ENCODE measurements at regions not wholly inside any gene's neighbourhood (a gene's known extent, or its start where the extent isn't known, plus 50 kb on each side); places are given as distances from the start of the nearest gene placed in this dataset.

GRCh38 chr16:79484237-79484636 lies 116.3 kb downstream of the MAF start:
- ATAC-seq: no peak
- no peaks in the 10 kb centered on the region for H3K36me3 Mint-ChIP-seq
- no peak for DNase-seq (ENCODE audit: low spot score)
- H3K27me3 Mint-ChIP-seq: peaks cover 14 to 34% of the 10 kb centered on the region in 2 donors
- peaks cover 6 to 11% of the 10 kb centered on the region in 2 donors for H3K4me1 Mint-ChIP-seq (ENCODE audit: low read depth in 2 of 2)
- no peaks in the 10 kb centered on the region for H3K9me3 Mint-ChIP-seq
- no peak overlapping the region for H3K27ac Mint-ChIP-seq
- H3K4me3 Mint-ChIP-seq: no peak overlapping the region

GRCh38 chr16:79483336-79483735 lies 117.2 kb downstream of the MAF start:
- Mint-ChIP-seq H3K9me3 (no peaks in the 10 kb centered on the region), H3K36me3 (no peaks in the 10 kb centered on the region), H3K27ac (no peak overlapping the region), H3K4me1 (ENCODE audit: low read depth in 2 of 2) (peaks cover 6 to 11% of the 10 kb centered on the region in 2 donors), H3K4me3 (no peak overlapping the region), H3K27me3 (peaks cover 13 to 27% of the 10 kb centered on the region in 2 donors)
- no peak for DNase-seq (ENCODE audit: low spot score)
- no peak for ATAC-seq

- no peaks in the 10 kb centered on the region for H3K36me3 Mint-ChIP-seq
- H3K27ac Mint-ChIP-seq: no peak overlapping the region
- H3K27me3 Mint-ChIP-seq: peaks cover 13 to 26% of the 10 kb centered on the region in 2 donors
- ATAC-seq (no peak), DNase-seq (ENCODE audit: low spot score) (no peak)
- H3K4me1 Mint-ChIP-seq (ENCODE audit: low read depth in 2 of 2): peaks cover 6 to 11% of the 10 kb centered on the region in 2 donors
- H3K9me3 Mint-ChIP-seq: no peaks in the 10 kb centered on the region
- no peak overlapping the region for H3K4me3 Mint-ChIP-seq
Measured at GRCh38 chr16:79482011-79482410, 118.5 kb downstream of the MAF start.

DNA sequence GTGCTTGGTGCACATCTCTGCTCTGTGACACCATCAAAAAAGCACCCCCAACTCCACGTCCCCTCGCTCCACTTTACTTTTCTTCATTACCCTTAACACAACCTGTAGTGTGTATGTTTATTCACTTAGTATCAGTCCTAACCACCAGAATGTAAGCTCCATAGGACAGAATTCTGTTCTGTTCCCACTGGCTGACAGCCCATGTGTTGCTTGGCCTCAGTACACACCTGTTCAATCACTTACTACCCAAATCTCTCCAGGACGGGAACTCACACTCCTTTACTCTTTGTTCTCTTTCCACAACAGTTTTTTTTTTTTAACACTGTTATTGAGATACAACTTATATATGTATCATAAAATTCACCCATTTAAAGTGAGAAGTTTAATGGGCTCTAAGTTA lies 119.6 kb downstream of the MAF start:
- DNase-seq (ENCODE audit: low spot score): no peak
- peaks cover 6 to 11% of the 10 kb centered on the region in 2 donors for H3K4me1 Mint-ChIP-seq (ENCODE audit: low read depth in 2 of 2)
- H3K9me3 Mint-ChIP-seq: no peaks in the 10 kb centered on the region
- H3K36me3 Mint-ChIP-seq: no peaks in the 10 kb centered on the region
- no peak overlapping the region for H3K27ac Mint-ChIP-seq
- ATAC-seq: no peak
- H3K27me3 Mint-ChIP-seq: peaks cover 13 to 23% of the 10 kb centered on the region in 2 donors
- no peak overlapping the region for H3K4me3 Mint-ChIP-seq

DNA sequence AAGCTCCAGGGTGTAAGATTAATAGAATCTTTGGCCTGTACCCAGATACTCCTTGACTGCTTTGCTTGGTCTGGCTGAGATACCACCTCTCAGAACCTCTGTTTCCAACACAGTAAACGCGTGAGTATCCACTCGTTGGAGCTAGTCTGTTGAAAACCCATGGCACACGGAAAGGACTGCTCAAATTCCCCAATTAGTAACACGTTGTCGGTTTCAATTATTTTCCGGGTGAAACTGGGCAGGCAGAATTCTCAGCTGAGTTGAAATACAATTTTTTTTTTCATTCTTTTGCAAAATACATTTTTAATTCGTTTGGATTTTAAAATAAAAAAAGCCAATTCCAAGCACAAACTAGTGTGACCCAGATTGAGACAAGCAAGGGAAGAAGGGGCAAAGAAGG lies 120.5 kb downstream of the MAF start:
- no peaks in the 10 kb centered on the region for H3K9me3 Mint-ChIP-seq
- H3K36me3 Mint-ChIP-seq: no peaks in the 10 kb centered on the region
- H3K4me3 Mint-ChIP-seq: no peak overlapping the region
- ATAC-seq (no peak), DNase-seq (ENCODE audit: low spot score) (no peak)
- peaks cover 6 to 11% of the 10 kb centered on the region in 2 donors for H3K4me1 Mint-ChIP-seq (ENCODE audit: low read depth in 2 of 2)
- H3K27me3 Mint-ChIP-seq: peaks cover 13 to 23% of the 10 kb centered on the region in 2 donors
- no peak overlapping the region for H3K27ac Mint-ChIP-seq

GRCh38 chr16:79476580-79476979 lies 124.0 kb downstream of the MAF start:
- H3K4me3 Mint-ChIP-seq: no peak overlapping the region
- peaks cover 5 to 8% of the 10 kb centered on the region in 2 donors for H3K4me1 Mint-ChIP-seq (ENCODE audit: low read depth in 2 of 2)
- H3K9me3 Mint-ChIP-seq: no peaks in the 10 kb centered on the region
- no peak for ATAC-seq
- peaks cover 13 to 18% of the 10 kb centered on the region in 2 donors for H3K27me3 Mint-ChIP-seq
- no peaks in the 10 kb centered on the region for H3K36me3 Mint-ChIP-seq
- H3K27ac Mint-ChIP-seq: no peak overlapping the region
- no peak for DNase-seq (ENCODE audit: low spot score)

DNA sequence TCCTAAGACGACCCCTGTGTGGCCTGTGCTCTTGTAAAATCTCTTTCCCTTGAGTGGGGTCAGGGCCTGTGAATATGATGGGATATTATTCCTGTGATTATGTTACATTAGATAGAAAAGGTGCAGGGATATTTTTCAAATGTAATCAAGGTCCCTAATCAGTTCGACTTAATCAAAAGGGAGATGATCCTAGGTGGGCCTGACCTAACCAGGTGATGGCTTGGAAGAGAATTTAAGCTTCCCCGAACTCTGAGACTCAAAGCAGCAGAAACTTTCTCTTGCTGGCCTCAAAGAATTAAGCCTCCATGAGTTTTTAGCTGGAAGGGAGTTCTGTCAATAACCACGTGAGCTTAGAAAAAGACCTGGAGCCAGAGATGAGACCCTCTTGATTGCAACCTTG lies 124.7 kb downstream of the MAF start:
- H3K4me1 Mint-ChIP-seq (ENCODE audit: low read depth in 2 of 2): peaks cover 0 to 1% of the 10 kb centered on the region in 2 donors
- ATAC-seq (no peak), DNase-seq (ENCODE audit: low spot score) (no peak)
- H3K9me3 Mint-ChIP-seq: no peaks in the 10 kb centered on the region
- no peak overlapping the region for H3K4me3 Mint-ChIP-seq
- peaks cover 9 to 11% of the 10 kb centered on the region in 2 donors for H3K27me3 Mint-ChIP-seq
- H3K27ac Mint-ChIP-seq: no peak overlapping the region
- H3K36me3 Mint-ChIP-seq: no peaks in the 10 kb centered on the region

DNA sequence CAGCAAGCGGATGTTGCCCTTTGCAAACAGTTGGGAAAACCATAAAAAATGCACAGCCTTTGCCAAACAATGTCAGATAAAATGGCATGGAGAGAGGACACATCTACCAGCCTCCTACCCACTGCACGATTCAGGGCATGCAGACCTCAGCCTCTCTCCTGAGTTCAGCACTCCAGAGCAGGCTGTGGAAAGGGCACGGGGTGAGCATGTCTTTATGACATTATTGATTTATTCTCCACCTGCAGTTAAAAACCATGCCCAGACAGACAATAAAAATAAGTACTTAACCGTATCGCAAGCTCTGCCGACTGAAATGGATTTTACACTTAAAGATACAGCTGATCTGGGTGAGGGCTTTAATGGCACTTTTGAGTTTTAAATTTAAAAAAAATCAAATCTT lies 127.1 kb downstream of the MAF start:
- DNase-seq (ENCODE audit: low spot score) (no peak), ATAC-seq (no peak)
- Mint-ChIP-seq H3K27ac (no peak overlapping the region), H3K27me3 (peaks cover 6 to 9% of the 10 kb centered on the region in 2 donors), H3K9me3 (no peaks in the 10 kb centered on the region), H3K4me3 (no peak overlapping the region), H3K4me1 (ENCODE audit: low read depth in 2 of 2) (no peaks in the 10 kb centered on the region), H3K36me3 (no peaks in the 10 kb centered on the region)

- Mint-ChIP-seq H3K27me3 (peaks cover 6 to 9% of the 10 kb centered on the region in 2 donors), H3K4me3 (no peak overlapping the region), H3K27ac (no peak overlapping the region)
Measured at GRCh38 chr16:79472426-79472825, 128.1 kb downstream of the MAF start.

GRCh38 chr16:79469999-79470398 lies 130.5 kb downstream of the MAF start:
- DNase-seq (ENCODE audit: low spot score) (no peak), ATAC-seq (no peak)
- no peaks in the 10 kb centered on the region for H3K9me3 Mint-ChIP-seq
- H3K27me3 Mint-ChIP-seq: peaks cover 6 to 9% of the 10 kb centered on the region in 2 donors
- no peak overlapping the region for H3K4me3 Mint-ChIP-seq
- H3K27ac Mint-ChIP-seq: no peak overlapping the region
- H3K36me3 Mint-ChIP-seq: no peaks in the 10 kb centered on the region
- no peaks in the 10 kb centered on the region for H3K4me1 Mint-ChIP-seq (ENCODE audit: low read depth in 2 of 2)

More at GRCh38 chr16:79472426-79472825, 128.1 kb downstream of the MAF start:
- DNase-seq (ENCODE audit: low spot score) (no peak), ATAC-seq (no peak)
- no peaks in the 10 kb centered on the region for H3K9me3 Mint-ChIP-seq
- H3K4me1 Mint-ChIP-seq (ENCODE audit: low read depth in 2 of 2): no peaks in the 10 kb centered on the region
- H3K36me3 Mint-ChIP-seq: no peaks in the 10 kb centered on the region

- H3K9me3 Mint-ChIP-seq: no peaks in the 10 kb centered on the region
- H3K36me3 Mint-ChIP-seq: no peaks in the 10 kb centered on the region
- no peak for DNase-seq (ENCODE audit: low spot score)
- no peak overlapping the region for H3K27ac Mint-ChIP-seq
- H3K4me3 Mint-ChIP-seq: no peak overlapping the region
- H3K4me1 Mint-ChIP-seq (ENCODE audit: low read depth in 2 of 2): no peaks in the 10 kb centered on the region
- ATAC-seq: no peak
- peaks cover 2 to 8% of the 10 kb centered on the region in 2 donors for H3K27me3 Mint-ChIP-seq
Measured at GRCh38 chr16:79468631-79469030, 131.9 kb downstream of the MAF start.

DNA sequence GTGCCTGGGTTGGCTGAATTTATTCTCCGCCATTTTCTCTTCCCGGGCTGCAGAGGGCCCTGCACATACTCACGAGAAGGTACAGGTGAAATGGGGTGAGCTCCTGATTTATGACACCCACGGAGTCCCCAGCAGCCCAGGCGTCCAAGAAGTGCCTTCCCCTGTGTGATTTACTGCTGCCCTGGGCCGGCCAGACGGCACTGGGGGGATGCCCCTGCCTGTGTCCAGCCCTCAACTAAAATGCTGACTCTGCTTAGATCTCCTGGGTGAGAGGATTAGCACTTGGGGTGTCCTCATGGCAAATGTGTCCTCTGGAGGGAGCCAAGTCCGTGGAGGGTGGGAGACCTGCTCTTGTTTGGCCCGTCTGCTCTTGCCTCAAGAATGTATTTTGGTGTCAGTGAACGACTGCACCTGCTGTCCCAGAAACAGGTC lies 132.4 kb downstream of the MAF start:
- H3K4me3 Mint-ChIP-seq: no peak overlapping the region
- no peak for ATAC-seq
- H3K36me3 Mint-ChIP-seq: no peaks in the 10 kb centered on the region
- no peak for DNase-seq (ENCODE audit: low spot score)
- no peaks in the 10 kb centered on the region for H3K4me1 Mint-ChIP-seq (ENCODE audit: low read depth in 2 of 2)
- H3K9me3 Mint-ChIP-seq: no peaks in the 10 kb centered on the region
- no peak overlapping the region for H3K27ac Mint-ChIP-seq
- H3K27me3 Mint-ChIP-seq: peaks cover 0 to 8% of the 10 kb centered on the region in 2 donors

GRCh38 chr16:79466111-79466510 lies 134.4 kb downstream of the MAF start:
- peaks cover under 1 to 8% of the 10 kb centered on the region in 2 donors for H3K27me3 Mint-ChIP-seq
- H3K36me3 Mint-ChIP-seq: no peaks in the 10 kb centered on the region
- ATAC-seq: no peak
- H3K4me1 Mint-ChIP-seq (ENCODE audit: low read depth in 2 of 2): no peaks in the 10 kb centered on the region
- H3K4me3 Mint-ChIP-seq: no peak overlapping the region
- H3K9me3 Mint-ChIP-seq: no peaks in the 10 kb centered on the region
- no peak for DNase-seq (ENCODE audit: low spot score)
- H3K27ac Mint-ChIP-seq: no peak overlapping the region

- H3K9me3 Mint-ChIP-seq: no peaks in the 10 kb centered on the region
- H3K27ac Mint-ChIP-seq: no peak overlapping the region
- H3K27me3 Mint-ChIP-seq: peaks cover 13 to 20% of the 10 kb centered on the region in 2 donors
- ATAC-seq: no peak
- no peak overlapping the region for H3K4me3 Mint-ChIP-seq
- DNase-seq (ENCODE audit: low spot score): no peak
- no peaks in the 10 kb centered on the region for H3K4me1 Mint-ChIP-seq (ENCODE audit: low read depth in 2 of 2)
- H3K36me3 Mint-ChIP-seq: no peaks in the 10 kb centered on the region
Measured at GRCh38 chr16:79463841-79464240, 136.7 kb downstream of the MAF start.

DNA sequence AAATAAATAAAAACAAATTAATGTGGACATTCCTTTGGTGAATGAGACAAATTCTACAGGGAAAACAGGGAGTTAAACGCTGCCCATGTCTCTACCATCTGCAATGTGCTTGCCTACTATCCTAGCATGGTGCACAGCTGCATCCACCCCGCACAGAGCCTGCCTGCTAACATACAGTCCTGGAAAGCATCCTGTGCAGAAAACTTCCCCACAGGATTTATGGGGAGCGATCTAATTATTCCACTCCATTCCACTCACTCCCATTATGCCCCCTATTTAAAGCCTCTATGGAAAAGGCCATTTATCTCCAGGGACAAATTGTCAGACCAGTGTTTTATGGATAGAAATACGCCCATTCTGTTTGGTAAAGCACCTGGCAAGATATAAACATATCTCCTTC lies 144.5 kb downstream of the MAF start:
- peaks cover 4 to 10% of the 10 kb centered on the region in 2 donors for H3K4me1 Mint-ChIP-seq (ENCODE audit: low read depth in 2 of 2)
- ATAC-seq (no peak), DNase-seq (ENCODE audit: low spot score) (no peak)
- no peak overlapping the region for H3K27ac Mint-ChIP-seq
- no peaks in the 10 kb centered on the region for H3K9me3 Mint-ChIP-seq
- H3K4me3 Mint-ChIP-seq: no peak overlapping the region
- no peaks in the 10 kb centered on the region for H3K36me3 Mint-ChIP-seq
- H3K27me3 Mint-ChIP-seq: peaks cover 18 to 25% of the 10 kb centered on the region in 2 donors

All from natural killer cell treated with Interleukin-12 subunit alpha and Interleukin-12 subunit beta and Interleukin-15 and Interleukin-18, amount 100 ng/mL, for 72 hours (primary cell).